A549 (cell line): ENCODE measurements at regions not wholly inside any gene's neighbourhood (a gene's known extent, or its start where the extent isn't known, plus 50 kb on each side); places are given as distances from the start of the nearest gene placed in this dataset.

ENCODE experiments used
- ATAC-seq, 2 experiments: fragments of 200-7000 bp in 1 of 2; fragments of >200 bp in 1 of 2; cut with Nextera tagmentation in 1 of 2; cut with Tn5 transposase in 1 of 2; 3 replicates each; pipeline versions ENCODE4 v1.8.0 to v1.9.1; 2018 to 2020; ENCODE audit warnings: mild to moderate bottlenecking in 1 of 2, moderate library complexity in 1 of 2
- CTCF ChIA-PET: fragments of 300-600 bp; sonication (Branson Sonifier 250); formaldehyde crosslinking; extraction: SDS; loops from one replicate; lab custom pipeline; 2021; ENCODE audit warnings: antibody characterized with exemption, inconsistent platforms; lab: Yijun Ruan, JAX
- POLR2A ChIA-PET: fragments of 350-600 bp; formaldehyde crosslinking; extraction: SDS; loops from one replicate; lab custom pipeline; 2021; ENCODE audit warnings: antibody characterized with exemption, inconsistent platforms; lab: Yijun Ruan, JAX
- DNase-seq, 2 experiments: peaks; one replicate each; pipeline versions ENCODE4 v3.0.0 to v3.0.0-alpha.2; 2011 to 2016; ENCODE audit warnings: low read depth in 1 of 2, low spot score in 1 of 2
- FAIRE-seq: peaks from 2 replicates; lab custom pipeline; 2011; peaks lifted over from hg19 to GRCh38; lab: Jason Lieb, UNC
- H3K27ac ChIP-seq, 2 experiments: fragments of >200 bp; sonication (Bioruptor Twin); formaldehyde crosslinking; 3 replicates each; pipeline ENCODE4 v1.5.1; 2016 to 2017
- H3K4me1 ChIP-seq: fragments of >200 bp; sonication (Bioruptor Twin); formaldehyde crosslinking; 3 replicates; pipeline ENCODE4 v1.6.1; 2016
- H3K4me2 ChIP-seq: fragments of >200 bp; sonication (Bioruptor Twin); formaldehyde crosslinking; 3 replicates; pipeline ENCODE4 v1.6.1; 2016
- H3K4me3 ChIP-seq: fragments of >200 bp; sonication (Bioruptor Twin); formaldehyde crosslinking; 3 replicates; pipeline ENCODE4 v1.5.1; 2016
- H3K9me3 ChIP-seq: fragments of >200 bp; sonication (Bioruptor Twin); formaldehyde crosslinking; 3 replicates; pipeline ENCODE4 v1.6.1; 2016
- ATOH8 ChIP-seq: fragments of 250-450 bp; sonication (Bioruptor Pico); IDR thresholded peaks from 2 replicates; pipeline ENCODE4 v1.5.0; 2020; ENCODE audit warnings: low read depth, mild to moderate bottlenecking, moderate library complexity
- BHLHE40 ChIP-seq: IDR thresholded peaks from 2 replicates; pipeline ENCODE4 v1.6.1; 2012; ENCODE audit warnings: low read depth, low read length, inconsistent platforms
- CHD2 ChIP-seq: fragments of 150-350 bp; IDR thresholded peaks from 2 replicates; pipeline ENCODE4 v1.6.1; 2014; ENCODE audit warnings: low read length; ENCODE audit not compliant: partially characterized antibody
- CHD4 ChIP-seq: fragments of 200-600 bp; sonication (generic); IDR thresholded peaks from 2 replicates; pipeline ENCODE4 v1.6.1; 2016; ENCODE audit warnings: antibody characterized with exemption, mild to moderate bottlenecking, borderline replicate concordance
- CTCF ChIP-seq: fragments of >200 bp; sonication (Bioruptor Twin); formaldehyde crosslinking; IDR thresholded peaks from 3 replicates; pipeline ENCODE4 v1.5.1; 2016
- EHF ChIP-seq: fragments of 250-450 bp; sonication (Bioruptor Pico); IDR thresholded peaks from 2 replicates; pipeline ENCODE4 v1.5.0; 2020; ENCODE audit warnings: mild to moderate bottlenecking
- EHMT2 ChIP-seq: fragments of 200-600 bp; sonication (generic); IDR thresholded peaks from 2 replicates; pipeline ENCODE4 v1.6.1; 2016; ENCODE audit warnings: antibody characterized with exemption, low read depth, mild to moderate bottlenecking, moderate library complexity
- GATA3 ChIP-seq: IDR thresholded peaks from 2 replicates; pipeline ENCODE4 v1.6.1; 2012; ENCODE audit warnings: borderline replicate concordance
- HOXA7 ChIP-seq: fragments of 250-450 bp; sonication (Bioruptor Pico); IDR thresholded peaks from 2 replicates; pipeline ENCODE4 v1.5.0; 2020; ENCODE audit warnings: mild to moderate bottlenecking, moderate library complexity
- HOXB13 ChIP-seq: fragments of 250-450 bp; sonication (Bioruptor Pico); IDR thresholded peaks from 2 replicates; pipeline ENCODE4 v1.5.0; 2020; ENCODE audit warnings: low read depth, mild to moderate bottlenecking, moderate library complexity
- MAZ ChIP-seq: fragments of 150-350 bp; IDR thresholded peaks from 2 replicates; pipeline ENCODE4 v1.6.1; 2014; ENCODE audit warnings: antibody characterized with exemption, low read depth, low read length, borderline replicate concordance
- MYC ChIP-seq: IDR thresholded peaks from 2 replicates; pipeline ENCODE4 v1.6.1; 2012; ENCODE audit warnings: mild to moderate bottlenecking, inconsistent platforms, low read length, improper control_type of control experiment, borderline replicate concordance
- PHF8 ChIP-seq: fragments of 200-600 bp; sonication (generic); IDR thresholded peaks from 2 replicates; pipeline ENCODE4 v1.6.1; 2016; ENCODE audit warnings: low read depth, mild to moderate bottlenecking, antibody characterized with exemption, moderate library complexity, borderline replicate concordance
- POLR2A ChIP-seq: IDR thresholded peaks from 2 replicates; pipeline ENCODE4 v1.6.1; 2012; ENCODE audit warnings: mild to moderate bottlenecking, low read length
- RAD21 ChIP-seq, 2 experiments: fragments of >200 bp in 1 of 2; sonication (Bioruptor Twin) in 1 of 2; formaldehyde crosslinking in 1 of 2; IDR thresholded peaks in 1 of 2; conservative IDR thresholded peaks in 1 of 2; 2 replicates in 1 of 2; 3 replicates in 1 of 2; pipeline ENCODE4 v1.6.1; 2012 to 2018; ENCODE audit warnings: inconsistent platforms in 1 of 2
- RCOR1 ChIP-seq: fragments of 150-350 bp; IDR thresholded peaks from 2 replicates; pipeline ENCODE4 v1.6.1; 2014; ENCODE audit warnings: antibody characterized with exemption, low read length, low read depth
- RNF2 ChIP-seq: fragments of 200-600 bp; sonication (generic); IDR thresholded peaks from 2 replicates; pipeline ENCODE4 v1.6.1; 2016; ENCODE audit warnings: low read depth, mild to moderate bottlenecking, antibody characterized with exemption, moderate library complexity, borderline replicate concordance
- ZSCAN20 ChIP-seq: fragments of 250-450 bp; sonication (Bioruptor Pico); IDR thresholded peaks from 2 replicates; pipeline ENCODE4 v1.8.0; 2022; ENCODE audit warnings: mild to moderate bottlenecking, moderate library complexity
- WGBS: methylation state at CpG from one replicate; pipeline ENCODE4 v1.1.6; 2017; ENCODE audit errors: missing lambda C conversion rate; 5-methylcytosine and 5-hydroxymethylcytosine counted together
- TF ChIP-seq, protein P1 (sequence below): fragments of 200-600 bp; sonication (generic); IDR thresholded peaks from 2 replicates; pipeline ENCODE4 v1.6.1; 2016; ENCODE audit warnings: antibody characterized with exemption, mild to moderate bottlenecking, moderate library complexity
- TF ChIP-seq, protein P2 (sequence below): fragments of >200 bp; sonication (Bioruptor Twin); formaldehyde crosslinking; IDR thresholded peaks from 3 replicates; pipeline ENCODE4 v1.6.1; 2016

- Histone ChIP-seq H3K4me1 (no peaks in the 10 kb centered on the region), H3K9me3 (no peaks in the 10 kb centered on the region), H3K4me2 (no peak overlapping the region), H3K27ac (no peak overlapping the region), H3K4me3 (no peak overlapping the region)
- ATAC-seq, result no peak
- POLR2A ChIA-PET, result no interaction called here
- TF ChIP-seq CHD2 (no peak), RAD21 (conservative IDR thresholded peaks at IDR 0.05 in 1 of 2, IDR thresholded peaks at IDR 0.05 in 1 of 2) (no peak), MAZ (no peak), HOXA7 (CRISPR knock-in tag) (no peak), ATOH8 (no peak), HOXB13 (CRISPR knock-in tag) (no peak), EHMT2 (no peak), RCOR1 (no peak), PHF8 (no peak), MYC (no peak), CHD4 (no peak), ZSCAN20 (no peak), GATA3 (no peak), CTCF (no peak)
- TF ChIP-seq, protein P1, sequence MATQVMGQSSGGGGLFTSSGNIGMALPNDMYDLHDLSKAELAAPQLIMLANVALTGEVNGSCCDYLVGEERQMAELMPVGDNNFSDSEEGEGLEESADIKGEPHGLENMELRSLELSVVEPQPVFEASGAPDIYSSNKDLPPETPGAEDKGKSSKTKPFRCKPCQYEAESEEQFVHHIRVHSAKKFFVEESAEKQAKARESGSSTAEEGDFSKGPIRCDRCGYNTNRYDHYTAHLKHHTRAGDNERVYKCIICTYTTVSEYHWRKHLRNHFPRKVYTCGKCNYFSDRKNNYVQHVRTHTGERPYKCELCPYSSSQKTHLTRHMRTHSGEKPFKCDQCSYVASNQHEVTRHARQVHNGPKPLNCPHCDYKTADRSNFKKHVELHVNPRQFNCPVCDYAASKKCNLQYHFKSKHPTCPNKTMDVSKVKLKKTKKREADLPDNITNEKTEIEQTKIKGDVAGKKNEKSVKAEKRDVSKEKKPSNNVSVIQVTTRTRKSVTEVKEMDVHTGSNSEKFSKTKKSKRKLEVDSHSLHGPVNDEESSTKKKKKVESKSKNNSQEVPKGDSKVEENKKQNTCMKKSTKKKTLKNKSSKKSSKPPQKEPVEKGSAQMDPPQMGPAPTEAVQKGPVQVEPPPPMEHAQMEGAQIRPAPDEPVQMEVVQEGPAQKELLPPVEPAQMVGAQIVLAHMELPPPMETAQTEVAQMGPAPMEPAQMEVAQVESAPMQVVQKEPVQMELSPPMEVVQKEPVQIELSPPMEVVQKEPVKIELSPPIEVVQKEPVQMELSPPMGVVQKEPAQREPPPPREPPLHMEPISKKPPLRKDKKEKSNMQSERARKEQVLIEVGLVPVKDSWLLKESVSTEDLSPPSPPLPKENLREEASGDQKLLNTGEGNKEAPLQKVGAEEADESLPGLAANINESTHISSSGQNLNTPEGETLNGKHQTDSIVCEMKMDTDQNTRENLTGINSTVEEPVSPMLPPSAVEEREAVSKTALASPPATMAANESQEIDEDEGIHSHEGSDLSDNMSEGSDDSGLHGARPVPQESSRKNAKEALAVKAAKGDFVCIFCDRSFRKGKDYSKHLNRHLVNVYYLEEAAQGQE, result no peak
- TF ChIP-seq, protein P2, sequence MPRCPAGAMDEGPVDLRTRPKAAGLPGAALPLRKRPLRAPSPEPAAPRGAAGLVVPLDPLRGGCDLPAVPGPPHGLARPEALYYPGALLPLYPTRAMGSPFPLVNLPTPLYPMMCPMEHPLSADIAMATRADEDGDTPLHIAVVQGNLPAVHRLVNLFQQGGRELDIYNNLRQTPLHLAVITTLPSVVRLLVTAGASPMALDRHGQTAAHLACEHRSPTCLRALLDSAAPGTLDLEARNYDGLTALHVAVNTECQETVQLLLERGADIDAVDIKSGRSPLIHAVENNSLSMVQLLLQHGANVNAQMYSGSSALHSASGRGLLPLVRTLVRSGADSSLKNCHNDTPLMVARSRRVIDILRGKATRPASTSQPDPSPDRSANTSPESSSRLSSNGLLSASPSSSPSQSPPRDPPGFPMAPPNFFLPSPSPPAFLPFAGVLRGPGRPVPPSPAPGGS, result no peak
- CTCF ChIA-PET, result no interaction called here
- no peak for DNase-seq
- 0% methylated on average over 1 of the region's 1 CpG for WGBS
- no peak for FAIRE-seq
These were observed 166.6 kb downstream of the DKK2 start for GRCh38 chr4:106869551-106869950.

GRCh38 chr4:106868381-106869035, 167.6 kb downstream of the DKK2 start:
- POLR2A ChIA-PET, result no interaction called here
- WGBS, result 27% methylated on average over 2 of the region's 2 CpGs
- no peak for TF ChIP-seq CHD2
- TF ChIP-seq EHF (CRISPR knock-in tag), result no peak
- no peak for TF ChIP-seq BHLHE40
- TF ChIP-seq HOXA7 (CRISPR knock-in tag), result no peak
- no peak for TF ChIP-seq POLR2A
- no peak for TF ChIP-seq RNF2
- ATAC-seq (no peak), DNase-seq (no peak), FAIRE-seq (no peak)
- Histone ChIP-seq H3K9me3 (no peaks in the 10 kb centered on the region), H3K4me3 (no peak overlapping the region), H3K27ac (no peak overlapping the region), H3K4me1 (no peaks in the 10 kb centered on the region), H3K4me2 (no peak overlapping the region)
- CTCF ChIA-PET, result interaction anchor here (0.6 kb wide), 1 partner anchor 527 kb away, joined by 3 read pairs; no protein-coding TSS in a partner anchor
